Mesenchymal stem cell (in vitro differentiated cells and primary cell): ENCODE measurements at regions not wholly inside any gene's neighbourhood (a gene's known extent, or its start where the extent isn't known, plus 50 kb on each side); places are given as distances from the start of the nearest gene placed in this dataset.

Source experiments
- DNase-seq: peaks from one replicate; pipeline ENCODE4 v3.0.0-alpha.2; 2013
- H2AFZ ChIP-seq: one replicate; pipeline ENCODE4 v1.6.1; 2013; ENCODE audit warnings: low read depth, mild to moderate bottlenecking, control low read depth, inconsistent platforms, low read length, moderate library complexity
- H2AK5ac ChIP-seq: 2 replicates; pipeline ENCODE4 v1.6.1; 2013; ENCODE audit warnings: low read length, moderate library complexity, mild to moderate bottlenecking, inconsistent platforms; ENCODE audit not compliant: severe bottlenecking
- H2BK120ac ChIP-seq: one replicate; pipeline ENCODE4 v1.6.1; 2013; ENCODE audit warnings: low read depth, mild to moderate bottlenecking, inconsistent platforms, low read length, moderate library complexity
- H2BK12ac ChIP-seq, 2 experiments: one replicate each; pipeline ENCODE4 v1.6.1; 2013; ENCODE audit warnings: inconsistent platforms in 2 of 2, low read length in 2 of 2, mild to moderate bottlenecking in 2 of 2, moderate library complexity in 2 of 2, control low read depth in 1 of 2
- H2BK15ac ChIP-seq: one replicate; pipeline ENCODE4 v1.6.1; 2013; ENCODE audit warnings: mild to moderate bottlenecking, low read depth, inconsistent platforms; ENCODE audit not compliant: poor library complexity, severe bottlenecking
- H2BK5ac ChIP-seq: 2 replicates; pipeline ENCODE4 v1.6.1; 2013; ENCODE audit warnings: low read depth, mild to moderate bottlenecking, low read length, control low read depth, inconsistent platforms; ENCODE audit not compliant: poor library complexity, severe bottlenecking
- H3K14ac ChIP-seq, 2 experiments: one replicate each; pipeline ENCODE4 v1.6.1; 2013; ENCODE audit warnings: inconsistent platforms in 2 of 2, low read length in 2 of 2, control low read depth in 1 of 2, mild to moderate bottlenecking in 1 of 2, moderate library complexity in 1 of 2
- H3K18ac ChIP-seq, 2 experiments: one replicate each; pipeline ENCODE4 v1.6.1; 2013; ENCODE audit warnings: inconsistent platforms in 2 of 2, low read length in 2 of 2, control low read depth in 1 of 2, low read depth in 1 of 2, mild to moderate bottlenecking in 1 of 2
- H3K23ac ChIP-seq, 2 experiments: one replicate each; pipeline ENCODE4 v1.6.1; 2013; ENCODE audit warnings: inconsistent platforms in 2 of 2, low read length in 2 of 2, mild to moderate bottlenecking in 2 of 2, moderate library complexity in 2 of 2, control low read depth in 1 of 2
- H3K27ac ChIP-seq: 2 replicates; pipeline ENCODE4 v1.5.1; 2013; ENCODE audit warnings: mild to moderate bottlenecking, moderate library complexity, low read length, control low read depth, inconsistent platforms; ENCODE audit not compliant: poor library complexity, severe bottlenecking
- H3K27me3 ChIP-seq, 2 experiments: 2 replicates each; pipeline versions ENCODE4 v1.6.1 to v1.7.0; 2013; ENCODE audit warnings: low read length in 2 of 2, mild to moderate bottlenecking in 2 of 2, moderate library complexity in 2 of 2, control low read depth in 1 of 2, inconsistent platforms in 1 of 2; ENCODE audit not compliant: control insufficient read depth in 1 of 2, insufficient read depth in 1 of 2
- H3K36me3 ChIP-seq, 2 experiments: 2 replicates each; pipeline versions ENCODE4 v1.6.1 to v1.7.0; 2013; ENCODE audit warnings: low read length in 2 of 2, control low read depth in 1 of 2, inconsistent platforms in 1 of 2, low read depth in 1 of 2, mild to moderate bottlenecking in 1 of 2; ENCODE audit not compliant: insufficient read depth in 2 of 2, control insufficient read depth in 1 of 2
- H3K4ac ChIP-seq, 2 experiments: one replicate each; pipeline ENCODE4 v1.6.1; 2013; ENCODE audit warnings: inconsistent platforms in 2 of 2, low read length in 2 of 2, mild to moderate bottlenecking in 2 of 2, moderate library complexity in 2 of 2, control low read depth in 1 of 2, low read depth in 1 of 2
- H3K4me1 ChIP-seq: 2 replicates; pipeline ENCODE4 v1.6.1; 2013; ENCODE audit warnings: low read depth, low read length, control low read depth; ENCODE audit not compliant: control insufficient read depth, insufficient read depth
- H3K4me2 ChIP-seq: 2 replicates; pipeline ENCODE4 v1.6.1; 2013; ENCODE audit warnings: low read length, mild to moderate bottlenecking, inconsistent platforms; ENCODE audit not compliant: poor library complexity, severe bottlenecking
- H3K4me3 ChIP-seq, 2 experiments: 2 replicates each; pipeline versions ENCODE4 v1.5.1 to v1.7.0; 2013; ENCODE audit warnings: low read length in 2 of 2, mild to moderate bottlenecking in 2 of 2, control low read depth in 1 of 2, low read depth in 1 of 2; ENCODE audit not compliant: insufficient read depth in 1 of 2
- H3K79me1 ChIP-seq: replicated peaks from 2 replicates; pipeline ENCODE4 v1.6.1; 2013; ENCODE audit warnings: mild to moderate bottlenecking, control low read depth, low read length, inconsistent platforms; ENCODE audit not compliant: poor library complexity, severe bottlenecking
- H3K9ac ChIP-seq: 2 replicates; pipeline ENCODE4 v1.7.0; 2013; ENCODE audit warnings: mild to moderate bottlenecking, low read length, moderate library complexity
- H3K9me3 ChIP-seq: 2 replicates; pipeline ENCODE4 v1.7.0; 2013; ENCODE audit warnings: mild to moderate bottlenecking, low read length; ENCODE audit not compliant: control insufficient read depth
- H4K8ac ChIP-seq: one replicate; pipeline ENCODE4 v1.6.1; 2013; ENCODE audit warnings: inconsistent platforms, mild to moderate bottlenecking, low read length, moderate library complexity
- H4K91ac ChIP-seq: one replicate; pipeline ENCODE4 v1.6.1; 2013; ENCODE audit warnings: mild to moderate bottlenecking, low read length, inconsistent platforms
- WGBS: methylation state at CpG from one replicate; pipeline ENCODE4 v1.1.7; 2013; ENCODE audit warnings: mixed read lengths; 5-methylcytosine and 5-hydroxymethylcytosine counted together

- Histone ChIP-seq H3K9me3 (no peaks in the 10 kb centered on the region), H3K14ac (no peak overlapping the region), H3K23ac (no peak overlapping the region), H3K36me3 (no peaks in the 10 kb centered on the region), H3K18ac (no peak overlapping the region), H3K4me2 (no peak overlapping the region), H3K4me3 (no peak overlapping the region), H2AK5ac (no peak overlapping the region), H2AFZ (no peak overlapping the region), H3K9ac (no peak overlapping the region), H2BK12ac (no peak overlapping the region), H2BK120ac (no peak overlapping the region), H4K8ac (no peak overlapping the region), H4K91ac (no peak overlapping the region), H3K4ac (no peak overlapping the region), H2BK15ac (no peak overlapping the region), H3K4me1 (no peaks in the 10 kb centered on the region), H3K27ac (no peak overlapping the region), H2BK5ac (no peak overlapping the region), H3K27me3 (no peaks in the 10 kb centered on the region), H3K79me1 (no peaks in the 10 kb centered on the region)
- WGBS, result 93% methylated on average over 4 of the region's 5 CpGs
- no peak for DNase-seq
Observed at GRCh38 chr14:86944434-86944833, 1048.5 kb downstream of the GALC start.

DNA sequence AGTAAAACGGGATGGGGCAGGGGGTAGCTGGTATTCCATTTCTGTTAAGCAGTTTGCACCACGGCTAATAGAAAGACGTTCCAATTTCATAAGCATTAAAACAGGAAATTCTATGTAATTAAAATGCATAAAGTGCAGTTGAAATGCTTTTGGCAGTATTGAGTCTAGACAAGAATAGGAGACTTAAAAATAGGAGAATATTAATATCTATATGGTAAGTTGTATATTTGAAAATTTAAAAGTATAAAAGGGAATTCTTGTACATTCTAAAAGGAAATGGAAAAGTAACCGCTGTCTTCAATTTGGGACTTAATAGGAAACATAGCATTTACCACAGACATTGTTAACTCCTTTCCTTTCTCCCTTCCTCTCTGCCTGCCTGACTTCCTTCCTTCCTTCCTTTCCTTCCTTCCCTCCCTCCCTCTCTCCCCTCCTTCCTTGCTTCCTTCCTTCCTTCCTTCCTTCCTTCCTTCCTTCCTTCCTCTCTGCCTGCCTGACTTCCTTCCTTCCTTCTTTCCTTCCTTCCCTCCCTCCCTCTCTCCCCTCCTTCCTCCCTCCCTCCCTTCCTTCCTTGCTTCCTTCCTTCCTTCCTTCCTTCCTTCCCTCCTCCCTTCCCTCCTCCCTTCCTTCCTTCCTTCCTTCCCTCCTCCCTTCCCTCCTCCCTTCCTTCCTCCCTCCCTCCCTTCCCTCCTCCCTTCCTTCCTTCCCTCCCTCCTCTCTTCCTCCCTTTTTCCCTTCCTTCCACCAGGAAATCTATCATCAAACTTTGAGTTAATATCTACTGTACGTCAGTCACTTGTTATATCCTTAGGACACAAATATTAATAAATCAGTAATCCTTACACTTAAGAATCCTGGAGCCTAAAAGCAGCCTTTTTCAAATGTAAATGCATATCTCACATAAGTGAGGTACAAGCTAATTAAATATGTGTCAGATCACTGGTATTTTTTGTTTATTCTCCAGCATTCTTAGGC, 1049.3 kb downstream of the GALC start:
- H3K27ac ChIP-seq, result no peak overlapping the region
- H3K18ac ChIP-seq, result peak overlapping the region in 1 of 2 experiments; percentile 5

GRCh38 chr14:86942936-86943335, 1050.0 kb downstream of the GALC start:
- H3K9me3 ChIP-seq, result no peaks in the 10 kb centered on the region
- H2BK12ac ChIP-seq, result no peak overlapping the region
- no peak overlapping the region for H2AFZ ChIP-seq
- peaks cover 1% of the 10 kb centered on the region for H3K4me1 ChIP-seq
- no peaks in the 10 kb centered on the region for H3K79me1 ChIP-seq
- H2AK5ac ChIP-seq, result no peak overlapping the region
- no peak overlapping the region for H3K4me2 ChIP-seq
- no peak overlapping the region for H3K14ac ChIP-seq
- H3K36me3 ChIP-seq, result no peaks in the 10 kb centered on the region
- H3K4me3 ChIP-seq, result no peak overlapping the region
- no peak for DNase-seq
- no peak overlapping the region for H4K91ac ChIP-seq
- no peak overlapping the region for H2BK5ac ChIP-seq
- H2BK15ac ChIP-seq, result no peak overlapping the region
- H3K9ac ChIP-seq, result no peak overlapping the region
- no peak overlapping the region for H3K4ac ChIP-seq
- no peaks in the 10 kb centered on the region for H3K27me3 ChIP-seq
- no peak overlapping the region for H3K27ac ChIP-seq
- WGBS, result 83% methylated on average over 4 of the region's 4 CpGs
- no peak overlapping the region for H3K18ac ChIP-seq
- no peak overlapping the region for H3K23ac ChIP-seq
- H4K8ac ChIP-seq, result no peak overlapping the region
- no peak overlapping the region for H2BK120ac ChIP-seq

More for the DNA sequence above, 1049.3 kb downstream of the GALC start:
- no peaks in the 10 kb centered on the region for H3K9me3 ChIP-seq
- no peak overlapping the region for H2BK5ac ChIP-seq
- no peak overlapping the region for H2BK120ac ChIP-seq
- H3K4me1 ChIP-seq, result peaks cover 1% of the 10 kb centered on the region
- 94% methylated on average over 3 of the region's 5 CpGs for WGBS
- no peaks in the 10 kb centered on the region for H3K36me3 ChIP-seq
- H3K9ac ChIP-seq, result no peak overlapping the region
- no peak overlapping the region for H3K4me3 ChIP-seq
- H3K79me1 ChIP-seq, result no peaks in the 10 kb centered on the region
- DNase-seq, result no peak
- H2BK15ac ChIP-seq, result no peak overlapping the region
- H2AFZ ChIP-seq, result no peak overlapping the region
- H2AK5ac ChIP-seq, result no peak overlapping the region
- no peak overlapping the region for H2BK12ac ChIP-seq
- no peaks in the 10 kb centered on the region for H3K27me3 ChIP-seq
- H3K4ac ChIP-seq, result no peak overlapping the region
- H3K23ac ChIP-seq, result no peak overlapping the region
- no peak overlapping the region for H4K91ac ChIP-seq
- no peak overlapping the region for H3K4me2 ChIP-seq
- H3K14ac ChIP-seq, result no peak overlapping the region
- no peak overlapping the region for H4K8ac ChIP-seq

- Histone ChIP-seq H3K23ac (no peak overlapping the region), H2BK120ac (no peak overlapping the region), H3K27me3 (no peaks in the 10 kb centered on the region), H3K9ac (no peak overlapping the region), H3K27ac (no peak overlapping the region), H3K36me3 (no peaks in the 10 kb centered on the region), H2BK15ac (no peak overlapping the region), H3K9me3 (no peaks in the 10 kb centered on the region), H3K4me2 (no peak overlapping the region), H3K14ac (peak overlapping the region in 1 of 2 experiments; percentile 68), H4K91ac (no peak overlapping the region), H3K4me1 (peaks cover 1% of the 10 kb centered on the region), H2AFZ (no peak overlapping the region), H2BK12ac (peak overlapping the region in 1 of 2 experiments; percentile 50), H3K79me1 (no peaks in the 10 kb centered on the region), H3K18ac (peak overlapping the region in 1 of 2 experiments; percentile 42), H2AK5ac (peak overlapping the region; percentile 1), H3K4me3 (no peak overlapping the region), H2BK5ac (no peak overlapping the region), H4K8ac (no peak overlapping the region), H3K4ac (no peak overlapping the region)
- DNase-seq, result no peak
- WGBS, result 80% methylated on average over 1 of the region's 2 CpGs
Observed at GRCh38 chr14:86940106-86940505, 1052.9 kb downstream of the GALC start.
